Stimulated activated CD4-positive, alpha-beta T cell treated with anti-CD3 and anti-CD28 coated beads, Interleukin-2, amount 100 ng/mL, for 4 hours (primary cell): ENCODE measurements at regions not wholly inside any gene's neighbourhood (a gene's known extent, or its start where the extent isn't known, plus 50 kb on each side); places are given as distances from the start of the nearest gene placed in this dataset.
"Not testable (repeated sequence)": the region's sequence is repeated elsewhere in the genome, so short reads cannot be mapped to it uniquely, and the experiment has no call there.

Source experiments
- DNase-seq: peaks from one replicate; pipeline ENCODE4 v3.0.0-alpha.2; 2020; ENCODE audit warnings: low read depth

DNA sequence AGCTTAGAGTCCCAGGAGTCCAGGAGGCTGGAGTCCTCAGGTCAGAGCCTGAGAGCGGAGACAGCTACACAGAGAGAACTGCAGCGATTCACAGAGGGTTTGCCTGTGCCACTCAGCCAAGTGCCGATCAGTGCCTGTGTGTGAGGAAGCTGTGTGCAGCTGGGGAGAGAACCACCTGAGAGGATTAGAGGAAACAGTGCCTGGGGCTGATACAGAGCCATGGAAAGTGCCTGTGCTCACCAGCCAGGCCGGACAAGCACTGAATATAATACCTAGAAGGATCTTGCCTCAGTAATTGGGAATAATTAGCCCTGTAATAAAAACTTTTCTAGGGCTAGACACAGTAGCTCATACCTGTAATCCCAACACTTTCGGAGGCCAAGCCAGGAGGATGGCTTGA lies 134.7 kb downstream of the ARHGAP11B start:
- not testable (repeated sequence) for DNase-seq

DNA sequence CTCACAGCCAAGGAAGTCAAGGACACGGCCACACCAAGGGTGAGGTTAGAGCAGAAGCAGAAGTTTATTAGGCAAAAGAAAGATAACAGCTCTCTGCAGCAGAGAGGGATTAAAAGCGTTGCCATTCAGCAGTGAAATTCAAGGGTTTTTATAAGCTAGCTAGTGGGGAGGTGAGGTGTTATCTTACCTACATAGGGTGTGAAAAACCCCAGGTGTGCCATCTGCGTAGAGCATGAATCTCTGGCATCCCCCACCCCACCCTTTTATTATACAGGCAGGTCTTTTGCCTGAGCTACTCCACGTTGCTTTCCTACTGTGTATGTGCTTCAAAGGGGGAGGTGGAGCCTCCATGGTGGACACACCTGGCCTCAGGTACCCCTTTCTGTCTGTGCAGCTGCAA lies 135.4 kb downstream of the ARHGAP11B start:
- not testable (repeated sequence) for DNase-seq

DNA sequence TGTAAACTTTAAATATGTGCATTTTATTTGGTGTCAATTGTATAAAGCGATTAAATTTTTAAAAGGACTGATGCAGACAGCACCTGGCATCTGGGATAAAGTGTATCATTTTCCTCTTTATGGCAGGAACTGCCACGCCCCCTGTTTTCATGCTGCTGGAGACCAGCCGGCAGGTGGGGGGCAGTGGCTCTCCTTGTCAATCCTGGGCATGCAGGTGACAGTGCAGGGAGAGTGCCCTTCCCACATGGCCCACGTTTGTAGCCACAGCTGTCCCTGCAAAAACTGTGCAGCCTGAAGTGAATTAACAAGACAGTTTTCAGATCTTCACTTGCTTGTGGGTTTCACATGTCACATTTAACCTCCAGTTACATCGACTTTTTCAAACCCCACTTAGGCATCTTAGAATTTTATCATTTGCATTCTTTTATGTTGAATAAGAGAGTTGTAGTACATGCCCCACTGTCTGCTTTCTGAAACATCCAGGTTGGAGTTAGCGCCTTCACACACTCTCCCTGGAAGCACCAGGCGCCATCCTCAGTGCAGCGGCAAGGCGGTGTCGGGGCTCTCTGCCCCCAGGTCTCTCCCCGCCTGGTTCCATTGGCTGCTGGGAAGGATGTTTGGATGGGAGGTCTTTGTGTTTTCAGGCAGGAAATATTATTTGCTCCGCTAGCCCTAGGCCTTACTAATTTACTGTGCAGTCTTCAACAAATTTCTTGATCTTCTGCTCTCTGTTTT lies 134.2 kb upstream of the FAN1 start:
- DNase-seq: not testable (repeated sequence)

DNA sequence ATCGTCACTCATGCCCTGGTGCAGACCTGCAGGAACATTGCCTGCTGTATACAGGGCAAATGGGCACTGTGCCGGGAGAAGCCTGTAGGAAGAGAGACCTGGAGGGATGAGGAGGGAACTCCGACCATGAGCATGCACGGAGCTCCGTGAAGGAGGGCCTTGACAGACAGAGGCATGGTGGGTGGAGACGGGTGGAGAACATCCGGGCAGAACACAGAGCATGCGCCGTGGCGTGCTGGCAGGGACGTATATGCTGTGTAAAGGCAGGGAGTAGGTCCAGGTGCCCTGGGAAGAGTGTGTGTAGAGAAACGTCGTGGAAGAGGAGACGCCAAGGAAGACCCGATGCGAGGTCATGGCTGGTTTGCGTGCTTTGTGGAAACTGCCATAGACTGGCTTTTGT lies 133.0 kb upstream of the FAN1 start:
- DNase-seq: no peak

DNA sequence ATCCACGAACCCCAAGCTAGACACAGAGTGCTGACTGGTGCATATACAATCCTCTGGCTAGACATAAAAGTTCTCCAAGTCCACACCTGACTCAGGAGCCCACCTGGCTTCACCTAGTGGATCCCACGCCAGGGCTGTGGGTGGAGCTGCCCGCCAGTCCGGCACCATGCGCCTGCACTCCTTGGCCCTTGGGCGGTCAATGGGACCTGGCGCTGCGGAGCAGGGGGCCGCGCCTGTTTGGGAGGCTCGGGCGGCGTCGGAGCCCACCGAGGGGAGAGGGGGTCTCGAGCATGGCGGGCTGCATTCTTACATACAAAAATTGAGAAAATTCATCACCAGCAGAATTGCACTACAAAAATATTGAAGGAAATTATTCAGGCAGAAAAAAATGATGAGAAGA lies 120.7 kb upstream of the FAN1 start:
- DNase-seq: no peak

DNA sequence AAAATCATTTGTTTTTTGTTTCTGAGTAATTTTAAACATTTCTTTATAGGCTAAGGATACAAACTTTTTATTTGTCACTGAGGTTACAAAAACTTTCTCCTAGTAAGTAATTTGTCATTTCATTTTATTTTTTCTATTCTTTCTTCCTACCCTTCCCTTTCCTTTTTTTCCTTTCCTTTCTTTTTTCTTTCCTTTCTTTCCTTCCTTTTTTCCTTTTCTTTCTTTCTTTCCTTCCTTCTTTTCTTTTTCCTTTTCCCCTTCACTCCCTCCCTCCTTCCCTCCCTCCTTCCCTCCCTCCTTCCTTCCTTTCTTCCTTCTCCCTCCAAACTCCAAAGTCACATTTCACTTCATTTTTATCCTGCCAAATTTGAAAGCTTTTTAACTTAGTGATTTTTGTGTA lies 115.1 kb upstream of the FAN1 start:
- no peak for DNase-seq

DNA sequence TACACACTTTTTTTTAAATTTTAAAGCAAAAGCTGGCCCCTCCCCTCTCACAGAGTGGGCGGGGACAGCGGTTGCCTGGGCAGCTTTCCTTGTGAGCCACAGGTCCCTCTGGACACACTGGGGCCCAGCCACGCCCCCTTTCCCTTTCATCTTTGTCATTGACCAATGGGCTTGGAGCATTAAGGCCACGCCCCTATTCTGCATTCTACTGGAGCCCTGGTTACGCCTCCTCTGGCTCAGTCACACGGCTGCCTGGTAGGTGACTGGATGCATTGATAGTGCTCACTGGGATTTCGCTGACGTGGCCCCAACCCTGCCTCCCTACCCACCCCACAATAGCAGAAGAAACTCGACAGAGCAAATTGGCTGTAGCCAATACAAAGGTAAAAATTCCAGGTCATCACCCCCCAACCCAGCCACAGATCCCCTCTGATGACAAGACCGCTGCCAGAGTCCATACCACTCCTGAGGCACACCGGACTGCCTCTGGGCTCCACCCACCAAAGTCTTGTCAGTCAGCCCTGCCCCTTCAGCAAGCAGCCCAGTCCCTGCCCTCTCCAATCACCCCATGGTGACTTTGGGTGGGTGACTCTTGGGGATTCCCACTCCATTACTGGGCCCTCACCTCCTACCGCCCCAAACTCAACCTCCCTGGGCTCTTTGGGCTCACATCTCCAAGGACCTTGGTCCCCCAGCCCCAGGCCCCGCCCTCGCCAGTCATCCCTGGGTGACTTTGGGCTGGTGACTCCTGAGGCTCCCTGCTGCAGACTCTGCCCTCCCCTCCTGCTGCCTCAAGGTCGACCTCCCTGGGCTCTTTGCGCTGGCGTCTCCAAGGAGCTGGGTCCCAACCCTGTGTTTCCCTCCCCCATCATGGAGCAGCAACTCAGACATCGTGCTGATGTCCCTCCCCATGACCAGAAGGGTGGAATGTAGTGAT lies 112.2 kb upstream of the FAN1 start:
- DNase-seq: no peak

DNA sequence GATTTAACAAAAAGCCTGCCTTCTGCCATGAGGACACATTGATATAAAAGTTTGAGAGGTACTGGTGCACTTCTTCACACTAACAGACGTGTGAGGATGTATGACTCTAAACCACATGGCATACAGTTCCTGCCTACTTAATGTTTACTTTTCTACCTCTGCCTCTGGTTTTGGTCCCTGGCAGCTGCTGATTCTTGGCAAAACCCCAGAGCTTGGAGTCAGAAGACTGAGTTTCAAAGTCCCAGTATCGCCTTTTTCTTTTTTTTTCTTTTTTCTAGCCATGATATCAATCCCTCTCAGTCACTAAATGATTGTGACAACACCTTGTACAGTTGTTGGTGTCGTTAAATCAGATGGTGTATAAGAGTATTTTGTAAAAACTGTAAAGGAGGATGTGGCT lies 110.9 kb upstream of the FAN1 start:
- DNase-seq: not testable (repeated sequence)

DNA sequence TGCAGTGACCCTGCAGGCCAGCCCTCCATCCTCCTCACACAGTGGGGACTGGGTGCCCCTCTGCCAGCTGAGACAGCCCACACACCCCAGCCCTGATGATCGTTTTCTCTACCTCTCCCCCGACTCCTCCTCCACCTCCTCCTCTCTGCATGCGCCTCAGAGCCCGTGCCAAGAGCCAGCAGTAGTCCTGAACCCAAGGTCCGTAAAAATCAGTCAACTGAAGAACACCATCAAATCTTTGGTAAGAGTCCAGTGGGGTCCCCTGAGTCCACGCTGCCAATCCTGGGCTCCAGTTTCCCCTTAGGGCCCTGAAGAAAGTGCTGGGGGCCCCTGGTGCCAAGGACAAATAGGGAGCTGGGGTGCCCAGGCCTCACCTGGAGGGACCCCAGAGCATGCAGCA lies 109.3 kb upstream of the FAN1 start:
- no peak for DNase-seq

DNA sequence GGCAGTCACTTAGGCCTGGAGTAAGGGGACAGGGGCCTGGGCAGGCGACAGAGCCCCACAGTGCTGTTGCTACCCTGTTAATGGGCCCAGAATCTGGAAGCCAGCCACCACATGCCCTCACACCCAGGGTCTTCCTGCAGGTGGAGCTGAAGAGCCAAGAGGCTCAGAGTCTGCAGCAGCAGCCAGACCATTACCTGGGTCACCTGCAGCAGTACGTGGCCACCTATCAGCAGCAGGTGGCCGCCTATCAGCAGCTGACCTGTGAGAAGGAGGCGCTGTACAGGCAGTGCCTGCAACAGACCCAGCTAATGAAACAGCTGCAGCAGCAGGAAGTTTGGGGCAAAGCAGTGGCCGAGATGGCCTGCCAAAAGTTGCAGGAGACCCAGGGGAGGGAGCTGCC lies 104.2 kb upstream of the FAN1 start:
- not testable (repeated sequence) for DNase-seq

DNA sequence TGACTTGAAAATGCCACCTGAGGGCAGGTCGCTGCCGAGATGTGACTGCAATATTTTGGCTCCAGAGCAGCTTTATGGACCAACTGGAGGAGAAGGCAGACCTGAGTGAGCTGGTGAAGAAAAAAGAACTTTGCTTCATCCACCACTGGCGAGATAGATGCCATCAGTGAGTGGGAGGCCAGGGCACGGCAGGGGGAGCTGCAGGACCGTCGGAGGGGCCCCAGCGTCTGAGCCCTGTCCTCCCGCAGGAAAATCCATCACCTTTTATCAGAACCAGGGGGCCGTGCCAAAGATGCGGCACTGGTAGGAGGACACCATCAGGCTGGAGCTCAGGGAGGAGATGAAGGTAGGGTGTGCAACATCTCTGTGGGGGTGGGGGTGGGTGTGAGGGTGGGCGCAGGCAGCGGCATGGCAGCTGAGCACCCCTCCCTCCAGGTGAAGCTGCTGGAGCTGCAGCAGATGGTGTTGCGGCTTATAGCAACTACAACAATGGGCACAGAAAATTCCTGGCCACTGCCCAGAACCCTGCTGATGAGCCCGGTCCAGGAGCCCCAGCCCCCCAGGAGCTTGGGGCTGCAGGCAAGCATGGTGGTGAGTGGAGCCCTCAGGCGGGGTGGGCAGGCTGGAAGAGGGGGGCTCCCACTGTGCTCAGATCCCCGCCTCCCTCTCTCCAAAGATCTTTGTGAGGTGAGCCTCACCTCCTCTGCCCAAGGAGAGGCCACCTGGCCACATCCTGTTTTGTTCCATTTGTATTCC lies 102.4 kb upstream of the FAN1 start:
- not testable (repeated sequence) for DNase-seq

DNA sequence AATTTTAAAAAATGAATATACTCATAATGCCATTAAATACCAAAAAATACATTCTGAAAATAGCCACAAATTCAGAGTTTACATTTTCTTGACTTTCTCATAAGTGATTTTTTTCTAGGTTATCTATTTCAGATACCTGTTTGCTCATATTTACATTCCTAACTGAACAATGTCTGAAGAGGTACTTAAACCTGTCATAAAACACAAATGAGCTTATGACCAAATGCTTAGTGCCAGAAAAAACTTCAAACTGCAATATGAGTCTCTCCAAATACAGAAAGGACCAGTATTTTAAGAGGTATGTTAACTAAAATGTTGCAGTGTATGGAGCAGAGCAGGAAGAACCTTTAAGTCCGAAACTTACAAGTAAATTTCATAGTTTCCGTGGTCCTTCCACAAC lies 101.7 kb upstream of the FAN1 start:
- not testable (repeated sequence) for DNase-seq

DNA sequence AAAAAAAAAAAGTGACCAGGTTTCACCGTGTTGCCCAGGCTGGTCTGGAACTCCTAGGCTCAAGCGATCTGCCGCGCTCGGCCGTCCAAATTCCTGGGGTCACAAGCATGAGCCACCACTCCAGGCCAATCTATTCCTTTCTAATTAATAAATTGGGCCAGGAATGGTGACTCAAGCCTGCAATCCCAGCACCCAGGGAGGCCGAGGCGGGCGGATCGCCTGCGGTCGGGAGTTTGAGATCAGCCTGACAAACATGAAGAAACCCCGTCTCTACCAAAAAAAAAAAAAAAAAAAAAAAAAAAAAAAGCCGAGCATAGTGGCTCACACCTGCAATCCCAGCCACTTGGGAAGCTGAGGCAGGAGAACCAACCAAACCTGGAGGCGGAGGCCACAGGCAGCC lies 100.0 kb upstream of the FAN1 start:
- DNase-seq: not testable (repeated sequence)

DNA sequence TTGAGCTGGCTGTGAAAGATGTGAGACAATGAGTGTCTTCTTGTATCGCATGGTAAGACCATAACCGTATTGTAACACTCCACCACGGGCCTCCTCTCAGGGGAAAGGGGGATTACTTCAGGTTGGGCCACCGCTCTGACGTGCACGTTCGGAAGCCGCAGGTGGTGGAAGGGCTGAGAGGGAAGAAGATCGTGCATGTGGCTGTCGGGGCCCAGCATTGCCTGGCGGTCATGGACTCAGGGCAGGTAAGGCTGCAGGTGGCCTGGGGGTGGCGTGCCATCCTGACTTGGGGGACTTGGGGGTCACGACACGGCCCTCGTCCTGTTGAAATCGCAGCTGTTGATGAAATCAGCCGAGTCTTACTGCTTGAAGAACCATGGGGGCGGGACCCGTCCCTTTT lies 87.3 kb upstream of the FAN1 start:
- no peak for DNase-seq

DNA sequence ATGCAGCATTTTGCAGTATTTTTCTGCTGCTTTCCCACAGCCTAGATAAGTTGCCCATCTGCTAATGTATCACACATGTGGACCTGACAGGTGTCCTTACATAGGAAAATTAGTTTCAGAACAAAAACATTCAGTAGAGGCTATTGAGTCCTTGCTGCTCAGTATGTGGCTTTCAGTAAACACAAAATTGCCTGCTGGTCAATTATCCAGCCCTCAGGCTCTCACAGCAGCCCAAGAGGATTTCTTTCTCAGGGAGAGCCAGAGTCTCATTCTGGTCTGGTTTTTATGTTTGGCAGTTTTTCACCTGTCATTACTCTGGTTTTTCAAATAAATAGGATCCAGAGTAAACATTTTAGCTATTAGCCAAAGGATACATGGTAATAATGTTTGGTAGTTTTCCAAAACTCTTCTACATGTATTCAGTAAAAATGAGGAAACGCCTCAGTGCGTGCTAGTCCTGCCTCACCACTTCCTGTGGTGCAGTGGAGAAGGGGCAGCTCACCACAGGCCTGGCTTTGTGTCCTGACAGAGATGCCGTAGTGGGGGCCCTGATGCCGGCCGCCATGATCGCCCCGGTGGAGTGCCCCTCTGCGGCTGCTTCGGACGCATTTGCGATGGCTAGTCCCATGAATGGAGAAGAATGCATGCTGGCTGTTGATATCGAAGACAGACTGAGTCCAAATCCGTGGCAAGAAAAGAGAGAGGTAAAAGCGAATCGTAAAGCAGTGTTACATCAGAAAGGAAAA lies 80.5 kb upstream of the FAN1 start:
- not testable (repeated sequence) for DNase-seq

DNA sequence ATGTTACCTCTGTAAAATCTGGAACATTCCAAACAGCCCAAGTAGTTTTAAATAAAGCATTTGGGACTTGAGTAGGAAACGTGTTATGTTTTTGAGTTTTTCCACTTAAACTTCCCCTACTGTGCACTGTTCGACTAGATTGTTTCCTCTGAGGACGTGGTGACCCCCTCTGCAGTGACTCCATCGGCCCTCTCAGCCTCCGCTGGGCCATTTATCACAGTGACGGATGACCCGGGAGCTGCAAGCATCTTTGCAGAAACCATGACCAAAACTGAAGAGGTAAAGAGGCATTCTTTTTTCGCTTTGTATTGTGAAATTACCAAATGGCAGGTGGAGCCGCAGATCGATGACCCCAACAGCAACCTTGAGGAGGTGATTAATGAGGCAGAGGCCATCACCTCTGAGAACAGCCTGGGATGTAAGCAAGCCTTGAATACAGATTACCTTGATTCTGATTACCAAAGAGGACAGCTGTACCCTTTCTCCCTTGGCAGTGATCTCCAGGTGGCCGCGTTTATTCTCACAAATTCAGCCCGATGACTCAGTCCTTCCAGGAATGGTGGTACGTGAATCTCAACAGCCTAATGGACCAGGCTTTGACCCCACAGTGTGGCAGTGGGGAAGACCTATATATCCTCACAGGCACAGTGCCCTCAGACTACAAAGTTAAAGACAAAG lies 79.1 kb upstream of the FAN1 start:
- DNase-seq: no peak

DNA sequence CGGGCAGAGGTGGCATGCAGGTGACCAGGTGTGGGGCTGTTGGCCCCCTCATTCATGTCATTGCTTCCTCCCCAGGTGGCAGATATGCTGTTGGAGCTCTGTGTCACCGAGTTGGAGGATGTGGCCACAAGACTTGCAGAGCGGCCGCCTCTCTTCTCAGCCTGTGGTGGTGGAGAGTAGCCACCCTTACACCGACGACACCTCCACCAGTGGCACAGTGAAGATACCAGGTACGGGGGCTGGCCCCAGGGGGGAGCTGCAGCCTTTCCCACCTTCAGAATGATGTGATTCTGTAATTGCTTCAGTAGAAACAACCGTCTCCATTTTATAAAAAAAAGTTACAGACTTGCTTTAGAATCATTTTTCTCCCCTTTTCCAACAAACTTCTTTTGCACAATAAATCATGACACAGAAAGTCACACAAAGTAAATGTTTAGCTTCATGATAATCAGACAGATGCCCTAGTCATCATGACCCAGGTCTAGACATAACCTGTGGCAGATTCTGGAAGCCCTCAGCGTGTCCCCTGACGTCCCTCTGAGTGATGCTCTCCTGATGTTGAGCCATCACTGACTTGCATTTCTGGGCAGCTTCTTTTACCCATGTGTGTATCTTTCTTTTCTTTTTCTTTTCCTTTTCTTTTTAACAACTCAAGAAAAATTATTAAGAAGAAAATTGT lies 76.0 kb upstream of the FAN1 start:
- no peak for DNase-seq

DNA sequence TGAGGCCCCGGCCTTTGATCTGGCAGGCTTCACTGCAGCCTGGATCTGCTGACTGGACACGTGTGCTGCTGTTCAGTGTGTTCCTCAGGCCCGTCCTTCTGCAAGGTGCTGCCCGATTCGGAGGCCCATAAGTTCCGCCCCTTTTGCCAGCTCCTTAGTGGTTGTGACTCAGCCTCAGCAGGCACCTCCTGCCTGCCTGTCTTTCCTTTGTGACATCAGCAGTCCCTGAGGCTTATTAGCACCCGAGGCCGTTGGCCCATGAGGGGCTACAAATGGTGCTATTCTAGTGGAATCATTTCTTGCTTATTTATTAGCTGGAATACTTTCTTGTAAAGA lies 75.4 kb upstream of the FAN1 start:
- DNase-seq: not testable (repeated sequence)

DNA sequence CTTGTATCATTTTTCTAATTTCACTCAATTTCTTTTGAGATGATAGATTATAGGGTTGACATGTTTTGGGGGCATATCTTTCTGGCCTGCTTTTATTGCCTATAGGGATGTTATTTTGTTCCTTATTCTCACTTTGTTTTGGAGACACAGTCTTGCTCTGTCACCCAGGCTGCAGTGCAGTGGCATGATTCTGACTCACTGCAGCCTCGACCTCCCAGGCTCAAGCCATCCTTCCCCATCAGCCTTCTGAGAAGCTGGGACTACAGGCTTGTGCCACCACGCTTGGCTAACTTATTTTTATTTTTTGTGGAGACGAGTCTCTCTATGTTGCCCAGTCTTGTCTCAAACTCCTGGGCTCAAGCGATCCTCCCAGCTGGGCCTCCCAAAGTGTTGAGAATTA lies 72.8 kb upstream of the FAN1 start:
- DNase-seq: no peak

DNA sequence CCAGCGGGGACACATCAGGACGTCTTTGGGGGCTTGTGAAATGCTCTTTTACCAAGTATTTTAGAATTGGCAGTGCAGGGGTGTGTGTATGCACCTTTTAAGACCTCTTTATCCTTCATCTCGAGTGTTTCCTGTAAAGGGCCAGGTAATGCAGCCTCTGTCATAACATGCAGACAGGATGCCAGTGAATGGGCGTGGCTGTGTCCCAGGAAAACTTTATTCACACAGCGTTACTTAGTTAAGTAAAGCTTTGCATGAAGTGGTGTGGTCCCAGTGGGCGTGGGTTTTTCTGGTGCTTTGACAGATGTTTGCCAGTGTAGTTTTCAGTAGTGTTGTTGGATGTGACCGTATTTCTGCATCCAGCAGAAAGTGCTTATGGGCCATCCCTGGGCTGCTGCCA lies 70.3 kb upstream of the FAN1 start:
- DNase-seq: peak; percentile 19

DNA sequence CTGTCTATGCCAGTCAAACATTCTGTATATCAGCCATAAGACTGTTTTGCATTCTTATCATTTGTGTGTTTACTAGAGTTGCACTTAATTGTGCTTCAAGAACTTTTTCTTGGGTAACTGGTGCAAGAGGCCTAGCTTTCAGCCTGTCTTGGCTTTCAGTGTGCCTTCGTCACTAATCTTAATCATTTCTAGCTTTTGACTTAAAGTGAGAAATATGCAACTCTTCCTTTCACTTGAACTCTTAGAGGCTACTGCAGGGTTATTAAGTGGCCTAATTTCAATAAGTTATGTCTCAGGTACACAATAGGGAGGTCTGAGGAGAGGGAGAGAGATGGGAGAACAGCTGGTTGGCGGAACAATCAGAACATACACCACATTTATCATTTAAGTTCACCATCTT lies 62.1 kb upstream of the FAN1 start:
- not testable (repeated sequence) for DNase-seq
